Subcutaneous abdominal adipose tissue (tissue), 5 donors: ENCODE measurements at regions not wholly inside any gene's neighbourhood (a gene's known extent, or its start where the extent isn't known, plus 50 kb on each side); places are given as distances from the start of the nearest gene placed in this dataset.
"Not testable (repeated sequence)": the region's sequence is repeated elsewhere in the genome, so short reads cannot be mapped to it uniquely, and the experiment has no call there.

Experiments used
- H3K27ac ChIP-seq: one replicate; pipeline ENCODE4 v1.7.0; 2013; ENCODE audit warnings: low read depth, mild to moderate bottlenecking, inconsistent platforms, low read length, moderate library complexity
- H3K27me3 ChIP-seq, 5 donors: one replicate each; pipeline ENCODE4 v1.7.0; 2013; ENCODE audit warnings: low read length in 5 of 5, inconsistent platforms in 1 of 5; ENCODE audit not compliant: control insufficient read depth in 5 of 5, insufficient read depth in 4 of 5
- H3K36me3 ChIP-seq, 5 donors: one replicate each; pipeline ENCODE4 v1.7.0; 2013; ENCODE audit warnings: low read length in 5 of 5; ENCODE audit not compliant: control insufficient read depth in 5 of 5, insufficient read depth in 5 of 5
- H3K4me1 ChIP-seq, 5 donors: one replicate each; pipeline ENCODE4 v1.7.0; 2013; ENCODE audit warnings: low read length in 5 of 5, mild to moderate bottlenecking in 3 of 5, moderate library complexity in 1 of 5; ENCODE audit not compliant: control insufficient read depth in 5 of 5, insufficient read depth in 5 of 5
- H3K4me3 ChIP-seq, 5 donors: one replicate each; pipeline ENCODE4 v1.7.0; 2013; ENCODE audit warnings: low read length in 5 of 5, low read depth in 1 of 5
- H3K9ac ChIP-seq, 5 donors: one replicate each; pipeline ENCODE4 v1.7.0; 2013; ENCODE audit warnings: low read length in 5 of 5, mild to moderate bottlenecking in 4 of 5, moderate library complexity in 3 of 5
- H3K9me3 ChIP-seq, 5 donors: one replicate each; pipeline ENCODE4 v1.7.0; 2013; ENCODE audit warnings: low read length in 5 of 5; ENCODE audit not compliant: control insufficient read depth in 5 of 5
- donor health status: healthy.
- donor health status: healthy.
- donor health status: healthy.
- donor health status: healthy.
- donor health status: healthy.

DNA sequence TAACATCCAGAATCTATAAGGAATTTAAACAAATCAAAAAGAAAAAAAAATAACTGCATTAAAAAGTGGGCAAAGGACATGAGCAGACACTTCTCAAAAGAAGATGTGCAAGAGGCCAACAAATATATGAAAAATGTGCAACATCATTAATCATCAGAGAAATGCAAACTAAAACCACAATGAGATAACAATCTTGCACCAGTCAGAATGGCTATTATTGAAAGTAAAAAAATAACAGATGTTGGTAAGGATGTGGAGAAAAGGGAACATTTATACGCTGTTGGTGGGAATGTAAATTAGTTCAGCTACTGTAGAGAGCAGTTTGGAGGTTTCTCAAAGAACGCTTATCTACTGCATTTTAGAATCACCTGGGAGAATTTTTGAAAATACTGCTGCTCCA lies 186.1 kb downstream of the OTOL1 start:
- no peak overlapping the region for H3K4me3 ChIP-seq
- H3K27me3 ChIP-seq: no peaks in the 10 kb centered on the region

DNA sequence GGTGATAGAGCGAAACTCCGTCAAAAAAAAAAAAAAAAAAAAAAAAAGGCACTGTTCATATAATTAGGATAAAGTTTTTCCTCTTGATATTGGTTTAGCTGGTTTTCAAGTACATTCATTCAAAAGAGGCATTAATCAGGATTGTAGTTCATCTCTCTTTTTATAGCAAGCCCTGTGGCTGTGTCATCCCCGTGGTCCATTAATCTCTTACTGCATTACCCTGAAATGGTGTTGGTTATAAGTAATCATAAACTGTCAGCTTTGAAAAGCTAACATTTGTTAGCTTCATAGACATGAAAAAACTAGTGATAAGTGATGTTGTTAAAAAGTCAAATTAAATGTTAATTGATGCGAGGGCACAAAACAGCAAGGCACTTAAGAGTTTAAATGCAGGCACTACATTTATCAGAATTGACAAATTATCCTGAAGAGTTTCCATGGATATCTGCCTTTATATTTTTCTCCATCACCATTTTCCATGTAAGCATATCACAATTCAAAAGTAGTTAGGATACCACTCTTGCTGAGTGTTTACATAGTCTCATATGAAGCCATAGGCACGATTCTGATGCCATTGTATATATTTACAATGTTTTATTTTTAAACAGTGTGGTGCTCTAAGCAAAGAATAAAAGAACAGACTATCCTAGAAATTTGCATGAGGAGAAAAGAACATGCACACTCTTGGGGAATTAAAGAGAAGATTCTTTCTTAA lies 193.1 kb downstream of the OTOL1 start:
- Histone ChIP-seq H3K9me3 (peaks cover 0 to 5% (median 0%) of the 10 kb centered on the region in 5 donors), H3K27me3 (no peaks in the 10 kb centered on the region), H3K4me3 (no peak overlapping the region), H3K4me1 (no peaks in the 10 kb centered on the region), H3K27ac (no peak overlapping the region), H3K36me3 (no peaks in the 10 kb centered on the region), H3K9ac (no peak overlapping the region)

More for the DNA sequence above, 186.1 kb downstream of the OTOL1 start:
- H3K9ac ChIP-seq: no peak overlapping the region
- H3K4me1 ChIP-seq: no peaks in the 10 kb centered on the region
- no peak overlapping the region for H3K27ac ChIP-seq
- no peaks in the 10 kb centered on the region for H3K36me3 ChIP-seq
- peaks cover 0 to 5% (median 0%) of the 10 kb centered on the region in 5 donors for H3K9me3 ChIP-seq

DNA sequence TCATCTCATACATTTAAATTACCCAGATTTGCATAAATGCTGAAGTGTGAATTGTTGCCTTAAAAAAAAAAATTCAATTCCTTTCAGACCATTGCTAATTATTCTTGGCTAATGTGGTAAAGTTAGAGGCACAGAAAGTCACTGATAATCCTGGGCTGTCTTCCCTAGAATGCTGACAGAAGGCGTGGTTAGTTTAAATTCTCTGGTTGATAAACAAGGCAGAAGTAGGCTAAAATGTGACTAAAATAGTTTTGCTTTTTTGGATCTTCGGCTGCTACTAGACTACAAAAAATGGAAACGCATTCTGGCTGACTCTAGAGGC lies 193.7 kb downstream of the OTOL1 start:
- H3K4me3 ChIP-seq: no peak overlapping the region
- no peaks in the 10 kb centered on the region for H3K27me3 ChIP-seq
- no peak overlapping the region for H3K27ac ChIP-seq
- H3K4me1 ChIP-seq: no peaks in the 10 kb centered on the region
- H3K9ac ChIP-seq: no peak overlapping the region
- H3K9me3 ChIP-seq: peaks cover 0 to 5% (median 0%) of the 10 kb centered on the region in 5 donors
- no peaks in the 10 kb centered on the region for H3K36me3 ChIP-seq

GRCh38 chr3:161691677-161692076 lies 195.1 kb downstream of the OTOL1 start:
- H3K27ac ChIP-seq: no peak overlapping the region
- H3K4me1 ChIP-seq: no peaks in the 10 kb centered on the region
- H3K4me3 ChIP-seq: no peak overlapping the region
- H3K9ac ChIP-seq: no peak overlapping the region
- H3K27me3 ChIP-seq: no peaks in the 10 kb centered on the region
- no peaks in the 10 kb centered on the region for H3K9me3 ChIP-seq
- H3K36me3 ChIP-seq: no peaks in the 10 kb centered on the region

GRCh38 chr3:161694682-161695564 lies 198.3 kb downstream of the OTOL1 start:
- no peaks in the 10 kb centered on the region for H3K4me1 ChIP-seq
- H3K9ac ChIP-seq: no peak overlapping the region
- no peaks in the 10 kb centered on the region for H3K9me3 ChIP-seq
- no peaks in the 10 kb centered on the region for H3K36me3 ChIP-seq
- no peaks in the 10 kb centered on the region for H3K27me3 ChIP-seq
- no peak overlapping the region for H3K27ac ChIP-seq
- H3K4me3 ChIP-seq: no peak overlapping the region

DNA sequence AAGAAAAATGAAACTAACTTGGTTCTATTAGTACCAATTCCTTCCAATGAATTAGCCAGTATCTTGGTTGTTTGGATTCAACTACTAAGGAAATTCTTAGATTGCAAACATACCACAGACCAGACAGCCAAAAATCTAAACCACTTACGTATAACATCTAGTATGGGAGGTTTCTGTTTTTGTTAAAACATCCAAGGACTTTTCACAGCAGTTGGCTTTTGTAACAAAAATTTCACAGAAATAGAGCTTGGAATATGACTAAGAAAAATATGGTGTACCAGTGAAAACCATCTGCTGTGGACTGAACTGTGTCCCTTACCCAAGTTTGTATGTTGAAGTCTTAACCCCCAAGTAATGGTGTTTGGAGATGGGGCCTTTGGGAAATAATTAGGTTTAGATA lies 199.2 kb downstream of the OTOL1 start:
- no peak overlapping the region for H3K27ac ChIP-seq
- no peak overlapping the region for H3K4me3 ChIP-seq
- H3K27me3 ChIP-seq: no peaks in the 10 kb centered on the region
- no peaks in the 10 kb centered on the region for H3K4me1 ChIP-seq
- no peaks in the 10 kb centered on the region for H3K9me3 ChIP-seq
- no peak overlapping the region for H3K9ac ChIP-seq
- H3K36me3 ChIP-seq: no peaks in the 10 kb centered on the region

GRCh38 chr3:161700998-161701397 lies 204.4 kb downstream of the OTOL1 start:
- H3K4me1 ChIP-seq: no peaks in the 10 kb centered on the region
- no peak overlapping the region for H3K27ac ChIP-seq
- no peak overlapping the region for H3K9ac ChIP-seq
- no peaks in the 10 kb centered on the region for H3K36me3 ChIP-seq
- H3K9me3 ChIP-seq: peaks cover 0 to 3% (median 0%) of the 10 kb centered on the region in 5 donors
- no peak overlapping the region for H3K4me3 ChIP-seq
- H3K27me3 ChIP-seq: no peaks in the 10 kb centered on the region

- not testable (repeated sequence) for H3K4me1 ChIP-seq, H3K9ac ChIP-seq, H3K36me3 ChIP-seq, H3K9me3 ChIP-seq, H3K27ac ChIP-seq, H3K4me3 ChIP-seq, H3K27me3 ChIP-seq
Observed at GRCh38 chr3:161707253-161707652, 210.6 kb downstream of the OTOL1 start.

DNA sequence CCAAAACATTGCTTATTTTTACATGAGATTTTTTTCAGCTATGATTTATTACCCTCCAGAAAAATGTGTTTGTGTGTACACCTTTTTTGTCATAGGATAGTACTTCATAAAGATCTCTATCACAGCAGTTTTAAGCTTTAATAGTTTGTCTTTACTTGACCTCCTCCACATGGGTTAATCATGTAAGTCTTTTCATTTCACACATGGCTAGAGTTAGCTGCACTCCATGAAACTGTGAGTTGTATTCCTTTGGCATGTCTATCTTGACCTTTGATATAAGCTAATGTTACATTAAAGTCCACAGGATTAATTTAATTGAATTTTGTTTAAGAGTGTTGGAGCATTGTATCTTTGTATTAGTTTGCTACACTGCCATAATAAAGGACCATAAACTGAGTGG lies 217.1 kb downstream of the OTOL1 start:
- no peaks in the 10 kb centered on the region for H3K9me3 ChIP-seq
- H3K27me3 ChIP-seq: no peaks in the 10 kb centered on the region
- no peak overlapping the region for H3K4me3 ChIP-seq
- H3K9ac ChIP-seq: no peak overlapping the region
- H3K27ac ChIP-seq: no peak overlapping the region
- H3K36me3 ChIP-seq: no peaks in the 10 kb centered on the region
- H3K4me1 ChIP-seq: no peaks in the 10 kb centered on the region

DNA sequence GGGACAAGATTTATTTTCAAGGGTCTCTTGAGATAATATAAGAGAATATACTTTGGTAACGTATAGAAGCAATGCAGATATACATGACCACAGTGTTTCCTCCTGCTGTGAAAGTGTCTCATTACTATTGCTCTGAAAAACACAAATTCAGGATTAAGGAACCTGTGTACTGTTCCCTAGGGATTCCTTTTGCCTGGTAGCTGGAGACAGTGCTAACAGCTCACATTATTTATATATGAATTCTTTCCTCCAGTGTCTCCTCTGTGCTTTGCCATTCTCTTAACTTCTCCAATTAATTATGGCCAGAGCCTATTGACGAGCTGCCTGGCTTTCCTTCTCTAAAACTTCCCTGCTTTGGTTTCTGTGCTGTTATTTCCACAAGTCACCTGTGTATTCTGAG lies 235.4 kb downstream of the OTOL1 start:
- H3K27me3 ChIP-seq: no peaks in the 10 kb centered on the region
- no peaks in the 10 kb centered on the region for H3K36me3 ChIP-seq
- H3K9ac ChIP-seq: no peak overlapping the region
- no peak overlapping the region for H3K27ac ChIP-seq
- no peak overlapping the region for H3K4me3 ChIP-seq
- H3K9me3 ChIP-seq: peaks cover 0 to 2% (median 0%) of the 10 kb centered on the region in 5 donors
- no peaks in the 10 kb centered on the region for H3K4me1 ChIP-seq
